GM12873 (cell line): ENCODE measurements at regions not wholly inside any gene's neighbourhood (a gene's known extent, or its start where the extent isn't known, plus 50 kb on each side); places are given as distances from the start of the nearest gene placed in this dataset.

Experiments used
- TF ChIP-seq, protein P1 (sequence below): IDR thresholded peaks from 2 replicates; pipeline ENCODE4 v1.5.1; 2012; ENCODE audit warnings: low read depth, mild to moderate bottlenecking, moderate library complexity, low read length, control low read depth; ENCODE audit not compliant: insufficient read depth; ENCODE audit errors: missing control alignments

DNA sequence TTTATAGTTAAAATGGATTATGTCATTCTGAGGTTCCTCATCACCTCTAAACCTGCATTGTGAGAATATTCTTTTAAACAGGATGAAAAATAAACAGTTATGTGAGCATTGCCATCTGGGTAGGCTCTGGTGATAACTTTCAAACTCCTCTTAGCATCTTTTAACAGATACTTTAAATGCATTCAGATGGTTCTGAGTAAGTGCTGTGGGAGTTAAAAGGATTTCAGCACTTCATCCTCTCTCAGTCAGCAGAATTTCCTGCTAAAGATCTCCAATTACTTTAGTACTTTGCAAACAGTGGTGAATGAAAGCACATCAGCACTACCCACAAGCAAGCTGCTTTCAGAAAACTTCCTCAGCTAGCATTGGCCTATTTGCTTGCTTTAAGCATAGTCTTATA lies 59.3 kb upstream of the TMTC1 start:
- TF ChIP-seq, protein P1, sequence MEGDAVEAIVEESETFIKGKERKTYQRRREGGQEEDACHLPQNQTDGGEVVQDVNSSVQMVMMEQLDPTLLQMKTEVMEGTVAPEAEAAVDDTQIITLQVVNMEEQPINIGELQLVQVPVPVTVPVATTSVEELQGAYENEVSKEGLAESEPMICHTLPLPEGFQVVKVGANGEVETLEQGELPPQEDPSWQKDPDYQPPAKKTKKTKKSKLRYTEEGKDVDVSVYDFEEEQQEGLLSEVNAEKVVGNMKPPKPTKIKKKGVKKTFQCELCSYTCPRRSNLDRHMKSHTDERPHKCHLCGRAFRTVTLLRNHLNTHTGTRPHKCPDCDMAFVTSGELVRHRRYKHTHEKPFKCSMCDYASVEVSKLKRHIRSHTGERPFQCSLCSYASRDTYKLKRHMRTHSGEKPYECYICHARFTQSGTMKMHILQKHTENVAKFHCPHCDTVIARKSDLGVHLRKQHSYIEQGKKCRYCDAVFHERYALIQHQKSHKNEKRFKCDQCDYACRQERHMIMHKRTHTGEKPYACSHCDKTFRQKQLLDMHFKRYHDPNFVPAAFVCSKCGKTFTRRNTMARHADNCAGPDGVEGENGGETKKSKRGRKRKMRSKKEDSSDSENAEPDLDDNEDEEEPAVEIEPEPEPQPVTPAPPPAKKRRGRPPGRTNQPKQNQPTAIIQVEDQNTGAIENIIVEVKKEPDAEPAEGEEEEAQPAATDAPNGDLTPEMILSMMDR, result no peak

DNA sequence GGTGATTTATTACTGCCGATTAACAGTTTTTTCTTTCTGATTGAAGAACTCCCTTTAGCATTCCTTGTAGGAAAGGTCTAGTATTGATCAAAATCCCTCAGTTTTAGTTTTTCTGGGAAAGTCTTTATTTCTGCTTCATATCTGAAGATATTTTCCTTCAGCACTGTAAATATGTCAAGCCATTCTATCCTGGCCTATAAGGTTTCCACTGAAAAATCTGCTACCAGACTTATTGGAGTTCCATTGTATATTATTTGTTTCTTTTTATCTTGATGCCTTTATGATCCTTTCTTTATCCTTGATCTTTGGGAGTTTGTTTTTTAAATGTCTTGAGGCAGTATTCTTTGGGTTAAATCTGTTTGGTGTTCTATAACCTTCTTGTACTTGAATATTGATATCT lies 55.0 kb upstream of the TMTC1 start:
- TF ChIP-seq, protein P1, result no peak
